Small intestine (tissue), 7 donors: ENCODE measurements at regions not wholly inside any gene's neighbourhood (a gene's known extent, or its start where the extent isn't known, plus 50 kb on each side); places are given as distances from the start of the nearest gene placed in this dataset.

Experiments used
- DNase-seq, 2 donors: peaks; one replicate each; pipeline versions ENCODE4 v3.0.0 to v3.0.0-alpha.2; 2013
- FAIRE-seq: peaks from 2 replicates; lab custom pipeline; 2012; peaks lifted over from hg19 to GRCh38; lab: Jason Lieb, UNC
- H3K27ac ChIP-seq, 3 donors: one replicate each; pipeline ENCODE4 v1.5.1; 2013; ENCODE audit warnings: low read length in 2 of 3, mild to moderate bottlenecking in 2 of 3, control low read depth in 1 of 3, inconsistent platforms in 1 of 3, low read depth in 1 of 3, moderate library complexity in 1 of 3
- H3K27me3 ChIP-seq, 3 donors: one replicate each; pipeline ENCODE4 v1.6.1; 2013; ENCODE audit warnings: low read length in 3 of 3, inconsistent platforms in 1 of 3; ENCODE audit not compliant: control insufficient read depth in 3 of 3, insufficient read depth in 3 of 3
- H3K36me3 ChIP-seq, 3 donors: one replicate each; pipeline ENCODE4 v1.6.1; 2013; ENCODE audit warnings: low read length in 3 of 3, inconsistent platforms in 1 of 3, low read depth in 1 of 3, mild to moderate bottlenecking in 1 of 3, moderate library complexity in 1 of 3; ENCODE audit not compliant: control insufficient read depth in 3 of 3, insufficient read depth in 2 of 3
- H3K4me1 ChIP-seq, 3 donors: one replicate each; pipeline ENCODE4 v1.6.1; 2013; ENCODE audit warnings: low read length in 2 of 3, inconsistent platforms in 1 of 3, low read depth in 1 of 3, mild to moderate bottlenecking in 1 of 3, moderate library complexity in 1 of 3; ENCODE audit not compliant: control insufficient read depth in 3 of 3, insufficient read depth in 2 of 3
- H3K4me3 ChIP-seq, 3 donors: one replicate each; pipeline ENCODE4 v1.5.1; 2013; ENCODE audit warnings: low read length in 3 of 3, control low read depth in 1 of 3, inconsistent platforms in 1 of 3, low read depth in 1 of 3, mild to moderate bottlenecking in 1 of 3, moderate library complexity in 1 of 3
- H3K9me3 ChIP-seq, 2 donors: one replicate each; pipeline ENCODE4 v1.6.1; 2013; ENCODE audit warnings: low read depth in 1 of 2, low read length in 1 of 2; ENCODE audit not compliant: control insufficient read depth in 2 of 2, insufficient read depth in 1 of 2
- WGBS, 3 donors: extraction: QIAGEN DNeasy Blood & Tissue Kit; methylation state at CpG; one replicate each; pipeline ENCODE4 v1.1.7; 2013; 5-methylcytosine and 5-hydroxymethylcytosine counted together
- donor health status: healthy with polysubstance abuse.
- donor health status: control.
- donor health status: control.
- donor health status: Bipolar disorder and iron deficiency.
- donor health status: healthy.

GRCh38 chr12:105538880-105539279 is 208.4 kb downstream of the C12orf75 start:
- peaks cover 0 to 15% of the 10 kb centered on the region in 2 donors for H3K9me3 ChIP-seq
- H3K4me3 ChIP-seq: no peak overlapping the region
- H3K27me3 ChIP-seq: peaks cover 0 to 3% (median 0%) of the 10 kb centered on the region in 3 donors
- DNase-seq: peak in 1 of 2 donors; percentile 11
- no peaks in the 10 kb centered on the region for H3K36me3 ChIP-seq
- no peaks in the 10 kb centered on the region for H3K4me1 ChIP-seq
- no peak overlapping the region for H3K27ac ChIP-seq
- WGBS, 3 donors: 77 to 92% (median 84%) methylated on average over 10 of the region's 10 CpGs
- FAIRE-seq: no peak

- FAIRE-seq: no peak
- Histone ChIP-seq H3K27ac (no peak overlapping the region), H3K4me1 (no peaks in the 10 kb centered on the region), H3K36me3 (no peaks in the 10 kb centered on the region), H3K4me3 (no peak overlapping the region), H3K27me3 (peaks cover 0 to 3% (median 2%) of the 10 kb centered on the region in 3 donors), H3K9me3 (peaks cover 0 to 13% of the 10 kb centered on the region in 2 donors)
- no peak for DNase-seq
- 64 to 88% (median 82%) methylated on average over 3 of the region's 3 CpGs for WGBS, 3 donors
Observed at GRCh38 chr12:105539735-105540134, 209.2 kb downstream of the C12orf75 start.

GRCh38 chr12:105547786-105548185 is 217.3 kb downstream of the C12orf75 start:
- 86 to 88% (median 87%) methylated on average over 3 of the region's 3 CpGs for WGBS, 3 donors
- H3K36me3 ChIP-seq: no peaks in the 10 kb centered on the region
- FAIRE-seq: no peak

GRCh38 chr12:105548626-105549025 is 218.1 kb downstream of the C12orf75 start:
- Histone ChIP-seq H3K4me1 (no peaks in the 10 kb centered on the region), H3K27ac (no peak overlapping the region), H3K9me3 (peaks cover 0 to 8% of the 10 kb centered on the region in 2 donors), H3K27me3 (peaks cover 0 to 2% (median 0%) of the 10 kb centered on the region in 3 donors), H3K36me3 (no peaks in the 10 kb centered on the region), H3K4me3 (no peak overlapping the region)
- DNase-seq (no peak), FAIRE-seq (no peak)
- WGBS, 3 donors: 87 to 91% (median 87%) methylated on average over 3 of the region's 3 CpGs

More at GRCh38 chr12:105547786-105548185, 217.3 kb downstream of the C12orf75 start:
- Histone ChIP-seq H3K9me3 (peaks cover 0 to 8% of the 10 kb centered on the region in 2 donors), H3K4me1 (no peaks in the 10 kb centered on the region), H3K4me3 (no peak overlapping the region), H3K27me3 (peaks cover 0 to 2% (median 0%) of the 10 kb centered on the region in 3 donors), H3K27ac (no peak overlapping the region)
- DNase-seq: no peak

- H3K36me3 ChIP-seq: no peaks in the 10 kb centered on the region
- H3K4me1 ChIP-seq: no peaks in the 10 kb centered on the region
- FAIRE-seq (no peak), DNase-seq (no peak)
- H3K27ac ChIP-seq: no peak overlapping the region
- H3K27me3 ChIP-seq: no peaks in the 10 kb centered on the region
- H3K4me3 ChIP-seq: no peak overlapping the region
- no peaks in the 10 kb centered on the region for H3K9me3 ChIP-seq
Observed at GRCh38 chr12:105552056-105552455, 221.6 kb downstream of the C12orf75 start.

GRCh38 chr12:105554223-105554678 is 223.8 kb downstream of the C12orf75 start:
- no peak for FAIRE-seq
- DNase-seq: no peak
- no peaks in the 10 kb centered on the region for H3K9me3 ChIP-seq
- WGBS, 3 donors: 59 to 92% (median 87%) methylated on average over 3 of the region's 3 CpGs
- H3K4me3 ChIP-seq: no peak overlapping the region
- no peaks in the 10 kb centered on the region for H3K36me3 ChIP-seq
- no peaks in the 10 kb centered on the region for H3K27me3 ChIP-seq
- no peaks in the 10 kb centered on the region for H3K4me1 ChIP-seq
- H3K27ac ChIP-seq: no peak overlapping the region

- Histone ChIP-seq H3K36me3 (no peaks in the 10 kb centered on the region), H3K9me3 (no peaks in the 10 kb centered on the region), H3K27ac (no peak overlapping the region), H3K27me3 (no peaks in the 10 kb centered on the region), H3K4me3 (no peak overlapping the region), H3K4me1 (no peaks in the 10 kb centered on the region)
- 71 to 78% (median 74%) methylated on average over 8 of the region's 8 CpGs for WGBS, 3 donors
- FAIRE-seq: no peak
- no peak for DNase-seq
Observed at GRCh38 chr12:105554856-105555255, 224.4 kb downstream of the C12orf75 start.

- no peaks in the 10 kb centered on the region for H3K9me3 ChIP-seq
- no peaks in the 10 kb centered on the region for H3K36me3 ChIP-seq
- DNase-seq (peak in 1 of 2 donors; percentile 16), FAIRE-seq (no peak)
- no peak overlapping the region for H3K4me3 ChIP-seq
- H3K27ac ChIP-seq: no peak overlapping the region
- WGBS, 3 donors: 61 to 79% (median 63%) methylated on average over 10 of the region's 10 CpGs
- H3K27me3 ChIP-seq: no peaks in the 10 kb centered on the region
- no peaks in the 10 kb centered on the region for H3K4me1 ChIP-seq
Observed at GRCh38 chr12:105555556-105556295, 225.2 kb downstream of the C12orf75 start.
